ENCODE measurements at regions not wholly inside any gene's neighbourhood (a gene's known extent, or its start where the extent isn't known, plus 50 kb on each side); places are given as distances from the start of the nearest gene placed in this dataset.
A peak's percentile ranks its signal among the peaks of the same experiment; 100 is the strongest.
"Not testable (repeated sequence)": the region's sequence is repeated elsewhere in the genome, so short reads cannot be mapped to it uniquely, and the experiment has no call there.

DNA sequence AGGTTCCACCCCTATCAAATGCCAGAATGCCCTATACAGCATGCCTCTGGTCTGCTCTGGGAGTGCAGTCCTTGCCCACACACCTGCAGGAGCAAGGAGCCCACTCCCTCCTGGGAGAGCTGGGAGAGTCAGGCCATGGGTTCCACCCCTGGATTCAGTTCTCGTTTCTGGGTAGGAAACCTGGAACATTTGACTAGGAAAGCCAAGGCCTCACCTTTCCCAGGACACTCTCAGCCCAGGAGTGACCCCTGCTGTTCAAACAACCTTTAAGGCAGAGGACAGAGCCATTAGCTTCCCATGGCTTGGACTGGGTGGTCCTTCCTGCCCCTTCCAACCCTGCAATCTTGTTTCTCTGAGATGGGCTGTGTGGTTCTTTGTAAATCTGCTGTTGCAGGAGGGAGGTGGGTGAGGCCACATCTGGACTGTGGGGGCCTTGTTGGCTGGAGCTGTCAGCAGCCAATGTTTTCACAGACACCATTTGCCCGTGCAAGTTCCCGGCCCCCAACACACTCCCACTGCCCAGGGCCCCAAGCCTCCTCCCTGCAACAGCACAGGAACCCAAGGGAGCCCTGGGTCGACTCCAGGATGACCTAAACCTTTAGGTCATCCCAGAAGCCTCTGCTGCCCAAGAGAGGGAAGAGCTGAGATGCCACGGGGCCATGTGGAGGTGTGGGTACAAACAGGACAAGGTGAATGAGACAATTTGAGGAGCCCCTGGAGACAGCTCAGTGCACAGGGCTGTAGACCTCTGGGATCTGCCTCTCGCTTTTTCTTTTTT lies 104.4 kb downstream of the PJA1 start:
- DNase-seq: no peak

DNA sequence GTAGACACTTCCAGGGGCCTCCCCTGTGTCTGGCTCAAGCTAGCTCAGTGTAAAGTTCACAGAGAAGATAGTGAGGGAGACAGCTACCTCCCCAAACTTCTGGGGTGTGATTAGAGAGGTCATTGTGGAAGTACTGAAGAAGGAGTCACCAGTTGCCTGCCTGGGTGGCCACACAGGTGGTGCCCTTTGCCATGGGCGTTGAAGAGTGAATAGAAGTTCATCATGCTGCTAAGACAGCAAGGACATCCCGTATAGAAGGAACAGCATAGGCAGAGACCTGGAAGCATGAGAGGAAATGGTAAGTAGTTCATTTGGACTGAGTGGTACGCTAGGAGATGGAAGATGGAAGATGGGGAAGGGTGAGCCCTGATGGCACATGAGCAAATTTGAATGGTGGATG lies 110.1 kb downstream of the PJA1 start:
- no peak for DNase-seq

DNA sequence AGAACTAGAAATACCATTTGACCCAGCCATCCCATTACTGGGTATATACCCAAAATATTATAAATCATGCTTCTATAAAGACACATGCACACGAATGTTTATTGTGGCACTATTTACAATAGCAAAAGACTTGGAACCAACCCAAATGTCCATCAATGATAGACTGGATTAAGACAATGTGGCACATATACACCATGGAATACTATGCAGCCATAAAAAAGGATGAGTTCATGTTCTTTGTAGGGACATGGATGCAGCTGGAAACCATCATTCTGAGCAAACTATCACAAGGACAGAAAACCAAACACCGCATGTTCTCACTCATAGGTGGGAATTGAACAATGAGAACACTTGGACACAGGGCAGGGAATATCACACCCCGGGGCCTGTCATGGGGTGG lies 110.8 kb downstream of the PJA1 start:
- not testable (repeated sequence) for DNase-seq

DNA sequence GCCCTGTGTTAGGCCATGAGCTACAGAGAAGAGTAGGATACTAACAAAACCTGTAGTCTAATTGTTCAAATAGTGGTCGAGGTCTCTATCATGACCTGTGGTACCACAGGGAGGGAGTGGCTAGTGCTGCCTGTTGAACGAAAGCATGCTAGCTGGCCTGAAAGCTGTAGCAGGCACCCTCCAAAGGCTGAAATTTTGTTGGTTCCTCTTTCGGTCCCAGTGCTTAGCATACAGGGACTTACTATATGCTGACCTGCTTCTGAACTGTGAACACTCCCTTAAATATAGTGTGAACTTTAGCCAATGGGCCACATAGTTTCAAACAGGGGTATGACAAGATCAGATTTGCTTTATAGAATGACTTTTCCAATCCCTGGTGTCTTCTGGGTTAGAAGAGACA lies 113.4 kb downstream of the PJA1 start:
- no peak for DNase-seq

DNA sequence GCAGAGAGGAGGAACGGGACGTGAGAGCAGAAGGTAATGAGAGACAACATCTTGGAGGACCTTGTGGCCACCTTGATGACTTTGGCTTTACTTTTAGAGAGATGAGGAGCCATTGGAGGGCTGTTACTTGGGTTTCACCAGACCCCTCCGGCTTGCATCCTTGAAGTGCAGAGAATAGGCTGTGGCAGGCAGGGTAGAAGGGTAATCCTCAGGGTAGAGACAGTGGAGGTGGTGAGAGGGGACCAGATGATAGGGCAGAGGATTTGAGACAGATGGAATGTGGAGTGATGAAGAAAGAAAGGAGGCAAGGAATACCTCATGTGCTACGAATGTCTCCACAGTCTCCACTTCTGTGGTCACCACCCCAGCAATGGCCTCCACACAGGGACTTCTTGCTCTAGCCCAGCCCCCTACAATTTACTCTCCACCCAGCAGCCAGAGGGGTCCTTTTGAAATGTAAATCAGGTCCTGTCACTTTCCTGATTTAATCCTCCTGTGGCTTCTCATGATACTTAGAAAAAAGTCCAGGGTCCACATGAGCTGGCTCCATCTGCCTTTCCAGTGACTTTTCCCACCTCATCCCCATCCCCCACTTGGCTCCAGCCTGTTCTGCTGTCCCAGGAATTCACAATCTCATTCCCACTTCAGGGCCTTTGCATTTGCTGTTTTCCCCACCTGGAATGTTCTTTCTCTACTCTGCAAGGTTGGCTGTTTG lies 115.0 kb downstream of the PJA1 start:
- no peak for DNase-seq

DNA sequence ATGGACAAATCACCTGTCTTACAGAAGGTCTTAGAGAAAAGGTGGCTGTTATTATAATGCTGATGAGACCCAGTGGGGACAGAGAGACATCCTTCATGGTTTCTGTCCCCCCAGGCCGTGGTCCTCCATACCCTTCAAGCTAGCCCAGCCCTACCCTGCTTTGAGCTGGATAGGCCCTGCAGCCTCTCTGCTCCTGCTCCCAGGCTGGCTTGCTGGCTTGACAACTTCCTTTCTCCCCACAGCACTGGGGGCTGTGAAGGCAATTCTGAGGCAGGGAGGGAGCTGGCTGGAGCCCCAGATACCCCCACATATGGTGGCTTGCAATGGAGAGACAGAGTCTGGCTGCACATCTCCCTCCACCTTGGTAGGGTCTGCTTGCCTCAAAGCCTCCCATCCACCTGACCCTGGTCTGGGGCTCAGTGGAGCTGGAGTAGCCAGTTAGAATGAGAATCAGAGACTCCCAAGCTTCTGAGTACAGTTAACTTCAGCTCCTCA lies 118.2 kb downstream of the PJA1 start:
- DNase-seq: no peak

DNA sequence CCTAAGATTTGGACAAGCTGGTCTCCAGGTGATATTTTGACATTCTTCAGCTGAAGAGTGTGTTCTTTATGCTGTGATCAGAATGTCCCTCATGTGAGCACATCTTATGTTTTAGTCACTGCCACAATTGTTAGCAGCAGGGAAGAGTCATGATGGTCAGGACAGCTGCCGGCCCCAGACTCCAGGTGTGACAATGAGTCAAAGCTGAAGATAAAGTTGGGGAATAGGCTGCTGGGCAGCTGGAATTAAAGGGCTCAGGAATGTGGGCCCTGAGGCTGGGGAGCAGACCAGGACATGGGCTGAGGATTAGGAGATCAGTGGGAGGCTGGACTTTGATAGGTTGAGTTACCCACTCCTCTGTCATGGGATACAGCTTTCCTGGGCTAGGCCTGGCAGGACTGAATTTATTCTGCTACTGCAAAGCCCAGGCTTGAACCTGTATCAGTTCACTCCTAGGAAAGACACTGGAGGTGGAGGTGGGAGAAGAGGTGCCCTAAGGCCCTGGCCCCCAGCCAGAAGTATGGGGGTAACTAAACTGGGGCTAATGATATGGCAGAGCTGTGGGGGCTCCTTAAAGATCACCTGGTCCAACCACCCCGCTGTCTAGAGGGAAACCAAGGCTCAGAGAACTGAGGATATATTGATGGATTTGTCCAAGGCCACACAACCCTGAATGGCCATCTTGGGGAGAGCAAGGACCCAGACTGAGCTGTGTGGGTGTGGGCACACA lies 119.5 kb downstream of the PJA1 start:
- no peak for DNase-seq

DNA sequence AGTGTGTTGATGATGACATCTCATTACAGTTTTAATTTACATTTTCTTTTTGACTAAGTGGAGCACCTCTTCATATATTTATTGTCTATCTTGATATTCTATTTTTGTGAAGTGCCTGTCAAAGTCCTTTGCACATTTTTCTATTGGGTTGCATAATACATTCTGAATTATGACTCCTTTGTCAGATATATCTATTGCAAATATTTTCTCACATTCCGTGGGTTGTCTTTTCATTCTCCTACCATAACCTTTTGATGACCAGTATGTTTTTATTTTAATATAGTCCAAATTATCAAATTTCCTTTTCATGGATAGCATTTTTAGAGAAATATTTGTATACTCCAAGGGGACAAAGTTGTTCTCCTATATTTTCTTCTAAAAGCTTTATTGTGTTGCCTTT lies 126.4 kb downstream of the PJA1 start:
- no peak for DNase-seq

DNA sequence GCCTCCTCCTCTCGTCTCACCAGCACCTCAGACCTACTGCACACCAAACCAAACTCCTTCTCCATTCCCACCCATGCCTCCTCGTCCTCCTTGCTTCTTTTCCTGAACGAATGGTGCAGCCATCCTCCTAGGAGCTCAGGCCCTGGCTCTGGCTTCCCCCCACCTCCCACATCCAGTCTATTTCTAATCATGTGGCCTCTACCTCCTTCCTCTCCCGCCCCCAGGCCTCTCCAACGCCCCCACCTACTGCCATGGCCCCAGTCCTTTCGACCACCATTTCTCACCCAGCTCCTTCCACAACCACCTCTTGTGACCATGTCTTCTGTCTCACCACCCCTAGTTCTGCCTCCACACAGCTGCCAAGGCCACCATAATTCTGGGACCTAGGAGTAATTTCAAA lies 127.1 kb downstream of the PJA1 start:
- DNase-seq: no peak

DNA sequence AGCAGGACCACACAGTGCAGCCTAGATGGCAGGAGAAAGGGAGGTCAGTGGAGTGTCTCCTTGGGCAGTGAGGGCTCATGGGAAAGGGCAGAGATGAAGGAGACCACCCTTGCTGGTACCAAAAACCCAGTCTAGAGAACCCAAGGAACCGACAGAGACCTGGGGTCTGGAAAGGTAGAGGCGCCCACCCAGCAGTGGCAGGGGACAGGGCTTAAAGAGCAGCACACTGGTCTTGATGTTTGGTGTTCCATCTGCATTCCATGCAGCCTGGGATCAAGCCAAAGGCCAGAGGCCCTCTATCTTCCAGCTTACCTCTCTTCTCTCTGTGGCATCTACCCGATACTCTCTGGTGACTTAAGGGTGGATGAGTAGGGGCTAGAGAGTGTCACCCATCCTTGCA lies 127.5 kb downstream of the PJA1 start:
- DNase-seq: no peak

DNA sequence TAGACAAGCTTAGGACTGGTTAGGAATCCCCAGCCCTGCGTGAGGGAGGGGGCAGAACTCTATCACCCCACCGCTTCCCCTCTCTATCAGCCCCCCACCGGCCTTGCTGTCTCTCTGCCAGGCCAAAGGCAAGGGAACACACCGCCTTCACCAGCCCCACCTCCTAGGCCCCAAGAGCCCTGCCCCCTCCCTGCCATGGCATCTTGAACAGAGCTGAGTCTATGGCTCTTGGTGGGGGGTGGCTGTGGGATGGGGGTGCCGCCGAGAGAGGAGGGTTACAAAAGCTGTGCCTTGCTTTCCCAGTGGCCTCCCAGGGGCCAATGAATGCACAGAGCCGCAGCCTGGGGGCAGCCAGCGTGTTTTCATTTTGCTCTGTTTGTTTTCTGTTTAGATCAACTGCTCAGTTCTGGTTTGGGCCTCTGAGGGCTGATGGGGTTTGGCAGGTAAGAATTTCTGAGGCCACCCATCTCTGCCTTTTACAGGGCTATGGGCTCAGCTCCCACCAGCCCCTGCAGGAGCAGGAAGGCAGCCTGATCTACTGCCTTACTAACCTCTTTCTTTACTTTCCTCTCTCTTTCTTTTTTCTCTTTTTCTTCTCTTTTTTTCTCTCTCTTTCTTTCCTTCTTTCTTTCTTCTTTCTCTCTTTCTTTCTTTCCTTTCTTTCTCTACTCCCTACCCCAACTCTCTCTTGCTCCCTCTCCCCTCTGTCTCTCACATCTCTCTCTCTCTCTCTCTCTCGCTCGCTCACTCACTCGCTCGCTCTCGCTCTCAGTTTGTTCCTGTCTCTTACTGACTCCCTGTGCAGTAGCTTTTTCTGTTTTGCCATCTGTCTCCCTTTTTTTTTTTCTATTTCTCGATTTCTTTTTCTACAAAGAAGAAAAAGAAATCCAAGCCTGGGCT lies 128.3 kb downstream of the PJA1 start:
- no peak for DNase-seq

DNA sequence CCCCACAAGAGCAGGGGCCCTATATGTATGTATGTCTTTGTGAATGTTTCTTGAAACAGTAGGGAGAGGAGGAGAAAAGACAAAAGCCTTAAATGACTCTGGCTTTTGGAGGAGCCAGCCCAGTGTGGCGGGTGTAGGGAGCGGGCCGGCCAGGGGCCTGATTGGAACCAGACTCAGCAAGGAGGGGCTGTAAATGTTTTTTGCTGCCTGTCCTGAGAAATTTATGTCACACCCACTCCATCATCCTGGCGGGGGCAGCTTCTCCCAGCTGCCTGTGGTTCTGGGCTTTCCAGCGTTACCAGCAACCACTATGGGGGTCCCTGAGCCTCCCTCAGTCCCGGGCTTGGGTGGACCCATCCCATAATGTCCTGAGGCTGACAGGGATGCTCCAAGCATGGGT lies 130.8 kb downstream of the PJA1 start:
- DNase-seq: no peak

DNA sequence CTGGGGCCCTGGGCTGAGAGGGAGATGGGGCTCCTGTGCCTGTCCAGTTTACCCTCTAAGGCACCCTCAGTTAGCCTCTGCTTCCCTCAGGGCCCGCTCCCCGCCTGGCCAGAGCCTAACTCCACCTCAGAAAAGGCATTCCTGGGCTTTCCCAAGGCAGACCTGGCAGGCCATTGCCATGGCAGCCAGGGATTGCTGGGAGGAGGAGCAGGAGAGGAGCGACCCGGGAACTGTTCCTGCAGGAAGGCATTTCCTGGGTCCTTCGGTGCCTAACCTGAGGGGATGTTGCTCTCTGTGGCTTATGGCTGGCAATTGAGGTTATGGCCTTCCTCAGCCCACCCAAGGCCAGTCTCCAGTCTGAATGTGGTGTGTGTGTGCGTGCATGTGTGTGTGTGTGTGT lies 131.3 kb downstream of the PJA1 start:
- DNase-seq: no peak

DNA sequence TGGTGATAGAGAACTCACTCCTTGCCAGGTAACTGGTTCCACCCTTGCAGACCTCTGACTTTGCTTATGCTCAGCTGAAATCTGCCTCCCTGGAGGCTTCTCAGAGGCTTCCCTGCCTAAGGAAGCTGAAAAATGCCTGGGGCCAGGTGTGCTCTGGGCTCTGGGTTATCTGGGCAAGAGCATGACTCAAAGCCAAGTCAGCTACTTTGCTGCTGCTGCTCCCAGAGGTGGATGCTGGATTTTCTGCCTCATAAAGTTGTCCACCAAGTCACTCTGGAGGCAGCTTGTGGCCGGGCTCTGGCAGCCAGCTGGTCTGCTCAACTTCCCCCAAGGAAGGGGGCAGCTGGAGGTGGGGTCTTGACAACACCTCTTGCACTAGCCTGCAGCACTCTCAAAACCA lies 132.7 kb downstream of the PJA1 start:
- no peak for DNase-seq

DNA sequence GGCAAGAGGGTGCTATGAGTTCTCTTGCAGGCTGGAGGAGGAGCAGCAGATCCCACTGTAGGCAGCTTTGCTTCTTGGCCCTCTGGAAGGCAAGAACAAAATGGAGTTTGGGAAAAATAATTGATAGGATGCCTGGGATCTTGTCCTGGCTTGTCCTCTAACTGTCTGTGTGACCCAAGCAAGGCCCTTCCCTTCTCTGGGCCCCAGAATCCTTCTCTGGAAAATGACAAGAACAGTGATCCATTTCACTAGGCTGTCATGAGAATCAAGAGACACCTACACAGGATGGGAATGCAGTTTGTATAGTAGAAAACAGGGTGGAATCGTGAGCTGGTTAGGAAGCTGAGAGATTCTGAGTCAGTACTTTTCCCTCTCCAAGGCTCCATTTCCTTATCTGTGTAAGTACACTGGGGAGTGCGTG lies 133.3 kb downstream of the PJA1 start:
- no peak for DNase-seq

DNA sequence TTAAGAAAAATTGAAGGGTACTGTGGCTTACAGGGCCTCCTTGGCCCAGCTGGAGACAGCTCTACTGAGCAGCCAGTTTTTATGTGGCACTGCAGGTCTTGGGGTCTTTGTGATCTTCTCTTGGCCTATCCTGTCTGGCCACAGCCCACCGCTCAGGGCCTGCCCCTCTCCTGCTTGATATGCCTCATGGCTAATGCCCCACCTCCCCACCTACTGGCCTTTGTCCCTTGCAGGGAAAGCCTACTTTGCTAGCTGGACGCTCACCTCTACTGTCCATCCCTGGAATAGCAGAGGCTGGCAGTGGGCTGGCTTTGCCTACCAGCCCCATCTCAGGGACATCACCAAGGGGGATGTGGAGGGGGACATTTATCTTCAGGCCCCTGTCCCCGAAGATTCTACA lies 134.1 kb downstream of the PJA1 start:
- DNase-seq: no peak

DNA sequence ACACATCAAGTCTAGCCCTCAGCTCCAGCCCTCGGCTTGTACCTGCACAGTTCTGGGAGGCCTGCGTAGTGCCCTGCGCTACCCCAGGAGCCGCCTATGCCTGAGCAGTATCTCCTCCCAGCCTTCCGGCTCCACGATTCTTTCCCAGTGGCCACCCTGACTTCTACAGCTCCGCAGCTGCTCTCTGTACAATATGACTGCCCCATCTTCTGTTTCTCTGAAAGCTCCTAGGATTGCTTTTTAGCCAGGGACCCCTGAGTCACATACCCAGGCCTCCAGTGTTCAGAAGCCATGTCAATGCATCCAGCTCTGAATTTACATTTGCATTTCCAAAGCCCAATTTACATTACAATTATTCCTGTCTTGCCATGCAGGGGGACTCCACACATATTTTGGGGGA lies 135.5 kb downstream of the PJA1 start:
- no peak for DNase-seq

DNA sequence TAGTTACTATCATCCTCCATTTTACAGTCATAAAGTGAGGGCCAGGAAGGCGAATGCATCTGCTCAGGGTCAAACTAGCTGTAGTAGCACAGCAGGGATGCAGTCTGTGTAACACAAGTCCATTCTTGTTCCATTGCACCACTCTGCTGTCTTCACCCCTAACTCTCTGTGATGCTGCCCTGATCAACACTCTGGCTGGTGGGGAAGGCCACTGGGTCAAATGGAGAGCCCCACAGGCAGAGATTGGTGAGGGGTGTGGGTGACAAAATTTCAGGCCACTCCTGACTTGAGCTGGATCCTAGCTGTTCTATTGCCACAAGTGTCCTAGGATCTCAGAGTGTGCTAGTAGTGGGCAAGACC lies 136.5 kb downstream of the PJA1 start:
- no peak for DNase-seq

DNA sequence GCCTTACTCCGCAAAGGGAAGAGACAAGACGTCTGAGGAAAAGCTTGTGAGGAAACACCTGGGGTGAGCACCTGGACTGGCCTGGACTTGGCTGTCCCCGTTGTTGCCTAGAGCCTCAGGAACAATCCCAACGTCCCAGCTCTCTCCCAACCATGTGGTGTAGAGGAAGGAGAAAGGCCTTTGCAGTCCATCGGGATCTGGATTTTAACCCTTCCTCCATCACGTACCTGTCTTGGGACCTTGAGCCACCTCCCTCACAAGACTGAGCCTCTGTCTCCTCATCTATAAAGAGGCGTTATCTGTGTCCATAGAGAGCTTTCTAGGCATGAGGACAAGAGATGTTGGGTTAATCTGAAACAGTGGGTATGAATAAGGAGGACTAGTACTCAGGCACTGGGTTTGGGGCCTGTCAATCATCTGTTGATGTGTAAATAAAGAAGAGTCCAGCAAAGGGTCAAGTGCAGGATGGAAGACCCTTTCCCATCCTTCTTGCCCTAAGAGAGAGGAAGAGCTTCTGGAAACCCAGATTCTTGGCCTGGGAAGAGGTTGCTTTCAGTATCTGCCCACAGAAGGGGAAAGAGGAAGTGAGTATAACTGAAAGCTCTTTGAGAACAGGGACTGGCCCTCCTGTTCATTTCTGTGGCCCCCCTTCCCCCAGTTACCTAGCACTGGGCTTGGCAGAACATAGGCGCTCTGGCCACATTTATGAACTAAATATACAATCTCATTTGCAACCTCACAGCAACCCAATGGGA lies 137.1 kb downstream of the PJA1 start:
- DNase-seq: peak; percentile 34 to 57

DNA sequence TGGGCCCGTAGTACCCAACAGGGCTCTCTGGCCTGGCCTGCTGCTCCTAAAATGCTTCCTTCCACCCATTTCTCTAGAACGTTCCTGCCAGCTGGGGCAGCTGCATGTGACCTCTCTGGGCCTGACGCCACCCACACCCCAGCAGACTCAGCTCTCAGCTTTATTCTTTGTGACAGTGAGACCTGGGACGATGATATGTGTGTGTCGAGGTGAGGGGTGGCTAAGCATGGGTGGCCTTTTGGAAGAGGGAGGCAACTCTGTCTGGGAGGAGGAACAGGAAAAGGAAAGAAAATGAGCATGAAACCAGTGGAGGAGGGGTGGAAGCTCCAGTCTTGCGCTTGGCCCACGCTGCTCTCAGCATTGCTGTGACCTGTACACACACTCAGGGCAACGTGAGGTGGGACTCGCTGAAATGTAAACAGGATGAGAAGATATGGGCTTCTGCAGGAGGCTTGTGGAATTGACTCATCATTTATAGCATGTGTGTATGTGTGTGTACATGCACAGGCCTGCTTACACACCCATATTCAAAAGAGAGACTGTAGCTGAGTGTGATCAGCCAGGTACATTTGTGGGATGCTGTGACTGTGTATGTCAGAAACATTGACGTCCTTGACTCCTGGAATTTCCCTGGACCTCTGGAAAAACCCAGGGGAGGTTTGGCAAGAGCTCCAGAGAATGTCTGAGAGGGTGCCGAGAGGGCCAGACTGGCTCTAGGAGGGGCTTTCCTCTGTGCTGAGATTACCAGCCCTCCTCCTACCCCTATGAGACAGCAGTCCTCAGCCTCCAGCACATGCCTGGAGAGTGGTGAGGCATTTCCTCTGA lies 137.9 kb downstream of the PJA1 start:
- no peak for DNase-seq

DNA sequence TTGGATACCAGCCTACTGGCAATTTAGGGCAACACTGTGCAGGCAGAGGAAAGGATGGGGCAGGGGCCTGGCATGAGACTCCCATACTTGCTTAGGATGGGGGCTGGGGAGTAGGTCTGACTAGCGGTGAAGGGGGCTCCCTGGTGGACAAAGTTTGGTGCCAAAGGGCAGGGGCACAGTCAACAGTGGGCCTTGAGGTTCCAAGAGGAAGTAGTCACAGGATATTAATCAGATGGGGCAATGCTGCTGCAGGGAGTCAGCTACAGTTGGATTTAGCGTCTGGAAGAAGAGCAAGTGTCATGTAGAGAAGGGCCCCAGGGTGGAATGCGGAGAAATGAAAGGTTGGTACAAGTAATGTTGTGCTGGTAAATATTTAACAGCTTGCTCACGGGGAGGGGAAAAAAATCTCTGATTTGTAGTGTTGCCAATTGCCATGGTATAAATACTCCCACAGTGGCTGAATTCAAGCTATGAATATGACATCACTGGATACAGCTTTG lies 139.4 kb downstream of the PJA1 start:
- DNase-seq: peak; percentile 6 to 23
